ENCODE measurements at regions not wholly inside any gene's neighbourhood (a gene's known extent, or its start where the extent isn't known, plus 50 kb on each side); places are given as distances from the start of the nearest gene placed in this dataset.
"Not testable (repeated sequence)": the region's sequence is repeated elsewhere in the genome, so short reads cannot be mapped to it uniquely, and the experiment has no call there.

- H3K36me3 ChIP-seq (ENCODE audit: control insufficient read depth in 1 of 2, insufficient read depth in 2 of 2, low read length in 2 of 2), result no peaks in the 10 kb centered on the region
- no peaks in the 10 kb centered on the region for H3K9me3 ChIP-seq (ENCODE audit: control insufficient read depth in 1 of 2, low read length in 2 of 2)
- H3K27ac ChIP-seq (ENCODE audit: low read depth, low read length), result no peak overlapping the region
- no peak overlapping the region for H3K4me3 ChIP-seq (ENCODE audit: low read depth in 1 of 2, low read length in 2 of 2)
- no peaks in the 10 kb centered on the region for H3K4me1 ChIP-seq (ENCODE audit: control insufficient read depth in 1 of 2, insufficient read depth in 2 of 2, low read length in 2 of 2)
- no peaks in the 10 kb centered on the region for H3K27me3 ChIP-seq (ENCODE audit: control insufficient read depth in 1 of 2, insufficient read depth in 2 of 2, low read length in 2 of 2)
- H3K9ac ChIP-seq (ENCODE audit: low read depth in 1 of 2, low read length in 2 of 2), result no peak overlapping the region
Measured at GRCh38 chr10:45076891-45077290, 76.2 kb downstream of the ZNF22 start.

GRCh38 chr10:45080331-45080730 is 79.6 kb downstream of the ZNF22 start:
- H3K4me1 ChIP-seq (ENCODE audit: control insufficient read depth in 1 of 2, insufficient read depth in 2 of 2, low read length in 2 of 2), result no peaks in the 10 kb centered on the region
- H3K4me3 ChIP-seq (ENCODE audit: low read depth in 1 of 2, low read length in 2 of 2), result no peak overlapping the region
- H3K27ac ChIP-seq (ENCODE audit: low read depth, low read length), result no peak overlapping the region
- H3K36me3 ChIP-seq (ENCODE audit: control insufficient read depth in 1 of 2, insufficient read depth in 2 of 2, low read length in 2 of 2), result no peaks in the 10 kb centered on the region
- no peaks in the 10 kb centered on the region for H3K27me3 ChIP-seq (ENCODE audit: control insufficient read depth in 1 of 2, insufficient read depth in 2 of 2, low read length in 2 of 2)
- H3K9me3 ChIP-seq (ENCODE audit: control insufficient read depth in 1 of 2, low read length in 2 of 2), result no peaks in the 10 kb centered on the region
- no peak overlapping the region for H3K9ac ChIP-seq (ENCODE audit: low read depth in 1 of 2, low read length in 2 of 2)

GRCh38 chr10:45082176-45082575 is 81.5 kb downstream of the ZNF22 start:
- no peaks in the 10 kb centered on the region for H3K27me3 ChIP-seq (ENCODE audit: control insufficient read depth in 1 of 2, insufficient read depth in 2 of 2, low read length in 2 of 2)
- H3K27ac ChIP-seq (ENCODE audit: low read depth, low read length), result no peak overlapping the region
- H3K9ac ChIP-seq (ENCODE audit: low read depth in 1 of 2, low read length in 2 of 2), result no peak overlapping the region
- no peaks in the 10 kb centered on the region for H3K36me3 ChIP-seq (ENCODE audit: control insufficient read depth in 1 of 2, insufficient read depth in 2 of 2, low read length in 2 of 2)
- no peaks in the 10 kb centered on the region for H3K4me1 ChIP-seq (ENCODE audit: control insufficient read depth in 1 of 2, insufficient read depth in 2 of 2, low read length in 2 of 2)
- no peaks in the 10 kb centered on the region for H3K9me3 ChIP-seq (ENCODE audit: control insufficient read depth in 1 of 2, low read length in 2 of 2)
- no peak overlapping the region for H3K4me3 ChIP-seq (ENCODE audit: low read depth in 1 of 2, low read length in 2 of 2)

- Histone ChIP-seq H3K36me3 (ENCODE audit: control insufficient read depth in 1 of 2, insufficient read depth in 2 of 2, low read length in 2 of 2) (no peaks in the 10 kb centered on the region), H3K4me1 (ENCODE audit: control insufficient read depth in 1 of 2, insufficient read depth in 2 of 2, low read length in 2 of 2) (no peaks in the 10 kb centered on the region), H3K9me3 (ENCODE audit: control insufficient read depth in 1 of 2, low read length in 2 of 2) (no peaks in the 10 kb centered on the region), H3K27me3 (ENCODE audit: control insufficient read depth in 1 of 2, insufficient read depth in 2 of 2, low read length in 2 of 2) (peaks cover 0 to 3% of the 10 kb centered on the region in 2 donors), H3K4me3 (ENCODE audit: low read depth in 1 of 2, low read length in 2 of 2) (no peak overlapping the region), H3K27ac (ENCODE audit: low read depth, low read length) (no peak overlapping the region), H3K9ac (ENCODE audit: low read depth in 1 of 2, low read length in 2 of 2) (no peak overlapping the region)
Measured at GRCh38 chr10:45091968-45092367, 91.2 kb downstream of the ZNF22 start.

- H3K36me3 ChIP-seq (ENCODE audit: control insufficient read depth in 1 of 2, insufficient read depth in 2 of 2, low read length in 2 of 2), result no peaks in the 10 kb centered on the region
- H3K9ac ChIP-seq (ENCODE audit: low read depth in 1 of 2, low read length in 2 of 2), result no peak overlapping the region
- H3K27ac ChIP-seq (ENCODE audit: low read depth, low read length), result no peak overlapping the region
- no peaks in the 10 kb centered on the region for H3K9me3 ChIP-seq (ENCODE audit: control insufficient read depth in 1 of 2, low read length in 2 of 2)
- H3K27me3 ChIP-seq (ENCODE audit: control insufficient read depth in 1 of 2, insufficient read depth in 2 of 2, low read length in 2 of 2), result peaks cover 0 to 3% of the 10 kb centered on the region in 2 donors
- no peak overlapping the region for H3K4me3 ChIP-seq (ENCODE audit: low read depth in 1 of 2, low read length in 2 of 2)
- no peaks in the 10 kb centered on the region for H3K4me1 ChIP-seq (ENCODE audit: control insufficient read depth in 1 of 2, insufficient read depth in 2 of 2, low read length in 2 of 2)
Measured at GRCh38 chr10:45093945-45094344, 93.2 kb downstream of the ZNF22 start.

- H3K4me1 ChIP-seq (ENCODE audit: control insufficient read depth in 1 of 2, insufficient read depth in 2 of 2, low read length in 2 of 2), result no peaks in the 10 kb centered on the region
- peaks cover 0 to 3% of the 10 kb centered on the region in 2 donors for H3K27me3 ChIP-seq (ENCODE audit: control insufficient read depth in 1 of 2, insufficient read depth in 2 of 2, low read length in 2 of 2)
- no peak overlapping the region for H3K9ac ChIP-seq (ENCODE audit: low read depth in 1 of 2, low read length in 2 of 2)
- H3K27ac ChIP-seq (ENCODE audit: low read depth, low read length), result no peak overlapping the region
- no peaks in the 10 kb centered on the region for H3K9me3 ChIP-seq (ENCODE audit: control insufficient read depth in 1 of 2, low read length in 2 of 2)
- H3K4me3 ChIP-seq (ENCODE audit: low read depth in 1 of 2, low read length in 2 of 2), result no peak overlapping the region
- no peaks in the 10 kb centered on the region for H3K36me3 ChIP-seq (ENCODE audit: control insufficient read depth in 1 of 2, insufficient read depth in 2 of 2, low read length in 2 of 2)
Measured at GRCh38 chr10:45095286-45095685, 94.6 kb downstream of the ZNF22 start.

- Histone ChIP-seq H3K36me3 (ENCODE audit: control insufficient read depth in 1 of 2, insufficient read depth in 2 of 2, low read length in 2 of 2) (no peaks in the 10 kb centered on the region), H3K27me3 (ENCODE audit: control insufficient read depth in 1 of 2, insufficient read depth in 2 of 2, low read length in 2 of 2) (peaks cover 0 to 3% of the 10 kb centered on the region in 2 donors), H3K9ac (ENCODE audit: low read depth in 1 of 2, low read length in 2 of 2) (no peak overlapping the region), H3K4me1 (ENCODE audit: control insufficient read depth in 1 of 2, insufficient read depth in 2 of 2, low read length in 2 of 2) (no peaks in the 10 kb centered on the region), H3K4me3 (ENCODE audit: low read depth in 1 of 2, low read length in 2 of 2) (no peak overlapping the region), H3K27ac (ENCODE audit: low read depth, low read length) (no peak overlapping the region), H3K9me3 (ENCODE audit: control insufficient read depth in 1 of 2, low read length in 2 of 2) (no peaks in the 10 kb centered on the region)
Measured at GRCh38 chr10:45096001-45096400, 95.3 kb downstream of the ZNF22 start.

- Histone ChIP-seq H3K36me3 (ENCODE audit: control insufficient read depth in 1 of 2, insufficient read depth in 2 of 2, low read length in 2 of 2) (no peaks in the 10 kb centered on the region), H3K27ac (ENCODE audit: low read depth, low read length) (no peak overlapping the region), H3K9ac (ENCODE audit: low read depth in 1 of 2, low read length in 2 of 2) (no peak overlapping the region), H3K4me1 (ENCODE audit: control insufficient read depth in 1 of 2, insufficient read depth in 2 of 2, low read length in 2 of 2) (no peaks in the 10 kb centered on the region), H3K4me3 (ENCODE audit: low read depth in 1 of 2, low read length in 2 of 2) (no peak overlapping the region), H3K9me3 (ENCODE audit: control insufficient read depth in 1 of 2, low read length in 2 of 2) (no peaks in the 10 kb centered on the region), H3K27me3 (ENCODE audit: control insufficient read depth in 1 of 2, insufficient read depth in 2 of 2, low read length in 2 of 2) (peaks cover 0 to 3% of the 10 kb centered on the region in 2 donors)
Measured at GRCh38 chr10:45100429-45100828, 99.7 kb downstream of the ZNF22 start.

- no peak overlapping the region for H3K4me3 ChIP-seq (ENCODE audit: low read depth in 1 of 2, low read length in 2 of 2)
- peaks cover 0 to 3% of the 10 kb centered on the region in 2 donors for H3K27me3 ChIP-seq (ENCODE audit: control insufficient read depth in 1 of 2, insufficient read depth in 2 of 2, low read length in 2 of 2)
- H3K9me3 ChIP-seq (ENCODE audit: control insufficient read depth in 1 of 2, low read length in 2 of 2), result no peaks in the 10 kb centered on the region
- H3K36me3 ChIP-seq (ENCODE audit: control insufficient read depth in 1 of 2, insufficient read depth in 2 of 2, low read length in 2 of 2), result no peaks in the 10 kb centered on the region
- H3K27ac ChIP-seq (ENCODE audit: low read depth, low read length), result no peak overlapping the region
- no peaks in the 10 kb centered on the region for H3K4me1 ChIP-seq (ENCODE audit: control insufficient read depth in 1 of 2, insufficient read depth in 2 of 2, low read length in 2 of 2)
- H3K9ac ChIP-seq (ENCODE audit: low read depth in 1 of 2, low read length in 2 of 2), result no peak overlapping the region
Measured at GRCh38 chr10:45104674-45105073, 104.0 kb downstream of the ZNF22 start.

GRCh38 chr10:45105309-45105708 is 104.6 kb downstream of the ZNF22 start:
- H3K27ac ChIP-seq (ENCODE audit: low read depth, low read length); H3K4me1 ChIP-seq (ENCODE audit: control insufficient read depth in 1 of 2, insufficient read depth in 2 of 2, low read length in 2 of 2); H3K36me3 ChIP-seq (ENCODE audit: control insufficient read depth in 1 of 2, insufficient read depth in 2 of 2, low read length in 2 of 2); H3K9ac ChIP-seq (ENCODE audit: low read depth in 1 of 2, low read length in 2 of 2); H3K9me3 ChIP-seq (ENCODE audit: control insufficient read depth in 1 of 2, low read length in 2 of 2); H3K4me3 ChIP-seq (ENCODE audit: low read depth in 1 of 2, low read length in 2 of 2); H3K27me3 ChIP-seq (ENCODE audit: control insufficient read depth in 1 of 2, insufficient read depth in 2 of 2, low read length in 2 of 2): not testable (repeated sequence)

- Histone ChIP-seq H3K27ac (ENCODE audit: low read depth, low read length) (no peak overlapping the region), H3K9me3 (ENCODE audit: control insufficient read depth in 1 of 2, low read length in 2 of 2) (no peaks in the 10 kb centered on the region), H3K4me1 (ENCODE audit: control insufficient read depth in 1 of 2, insufficient read depth in 2 of 2, low read length in 2 of 2) (no peaks in the 10 kb centered on the region), H3K4me3 (ENCODE audit: low read depth in 1 of 2, low read length in 2 of 2) (no peak overlapping the region), H3K27me3 (ENCODE audit: control insufficient read depth in 1 of 2, insufficient read depth in 2 of 2, low read length in 2 of 2) (peaks cover 0 to 3% of the 10 kb centered on the region in 2 donors), H3K9ac (ENCODE audit: low read depth in 1 of 2, low read length in 2 of 2) (no peak overlapping the region), H3K36me3 (ENCODE audit: control insufficient read depth in 1 of 2, insufficient read depth in 2 of 2, low read length in 2 of 2) (no peaks in the 10 kb centered on the region)
Measured at GRCh38 chr10:45106236-45106856, 105.6 kb downstream of the ZNF22 start.

All from duodenal mucosa (tissue), 2 donors.